Fibroblast of pulmonary artery (primary cell): ENCODE measurements at regions not wholly inside any gene's neighbourhood (a gene's known extent, or its start where the extent isn't known, plus 50 kb on each side); places are given as distances from the start of the nearest gene placed in this dataset.
"Not testable (repeated sequence)": the region's sequence is repeated elsewhere in the genome, so short reads cannot be mapped to it uniquely, and the experiment has no call there.

Source experiments
- DNase-seq: peaks from one replicate; pipeline ENCODE4 v3.0.0-alpha.2; 2010; ENCODE audit warnings: low read depth
- H3K4me3 ChIP-seq: replicated peaks from 2 replicates; pipeline ENCODE4 v1.5.1; 2011; ENCODE audit warnings: low read depth, mild to moderate bottlenecking, control low read depth, low read length, moderate library complexity
- TF ChIP-seq, protein P1 (sequence below): IDR thresholded peaks from 2 replicates; pipeline ENCODE4 v1.5.1; 2011; ENCODE audit warnings: mild to moderate bottlenecking, control low read depth, low read length, inconsistent platforms; ENCODE audit errors: missing control alignments

- TF ChIP-seq, protein P1, sequence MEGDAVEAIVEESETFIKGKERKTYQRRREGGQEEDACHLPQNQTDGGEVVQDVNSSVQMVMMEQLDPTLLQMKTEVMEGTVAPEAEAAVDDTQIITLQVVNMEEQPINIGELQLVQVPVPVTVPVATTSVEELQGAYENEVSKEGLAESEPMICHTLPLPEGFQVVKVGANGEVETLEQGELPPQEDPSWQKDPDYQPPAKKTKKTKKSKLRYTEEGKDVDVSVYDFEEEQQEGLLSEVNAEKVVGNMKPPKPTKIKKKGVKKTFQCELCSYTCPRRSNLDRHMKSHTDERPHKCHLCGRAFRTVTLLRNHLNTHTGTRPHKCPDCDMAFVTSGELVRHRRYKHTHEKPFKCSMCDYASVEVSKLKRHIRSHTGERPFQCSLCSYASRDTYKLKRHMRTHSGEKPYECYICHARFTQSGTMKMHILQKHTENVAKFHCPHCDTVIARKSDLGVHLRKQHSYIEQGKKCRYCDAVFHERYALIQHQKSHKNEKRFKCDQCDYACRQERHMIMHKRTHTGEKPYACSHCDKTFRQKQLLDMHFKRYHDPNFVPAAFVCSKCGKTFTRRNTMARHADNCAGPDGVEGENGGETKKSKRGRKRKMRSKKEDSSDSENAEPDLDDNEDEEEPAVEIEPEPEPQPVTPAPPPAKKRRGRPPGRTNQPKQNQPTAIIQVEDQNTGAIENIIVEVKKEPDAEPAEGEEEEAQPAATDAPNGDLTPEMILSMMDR = no peak
- DNase-seq = no peak
Measured at GRCh38 chr20:6287471-6287870, 164.6 kb upstream of the FERMT1 start.

GRCh38 chr20:6282642-6283041, 159.8 kb upstream of the FERMT1 start:
- TF ChIP-seq, protein P1 = no peak
- no peak overlapping the region for H3K4me3 ChIP-seq
- no peak for DNase-seq

More at GRCh38 chr20:6287471-6287870, 164.6 kb upstream of the FERMT1 start:
- H3K4me3 ChIP-seq = no peak overlapping the region

GRCh38 chr20:6277661-6278240, 154.9 kb upstream of the FERMT1 start:
- TF ChIP-seq, protein P1 = no peak
- peak; percentile 7 for DNase-seq
- no peak overlapping the region for H3K4me3 ChIP-seq

DNA sequence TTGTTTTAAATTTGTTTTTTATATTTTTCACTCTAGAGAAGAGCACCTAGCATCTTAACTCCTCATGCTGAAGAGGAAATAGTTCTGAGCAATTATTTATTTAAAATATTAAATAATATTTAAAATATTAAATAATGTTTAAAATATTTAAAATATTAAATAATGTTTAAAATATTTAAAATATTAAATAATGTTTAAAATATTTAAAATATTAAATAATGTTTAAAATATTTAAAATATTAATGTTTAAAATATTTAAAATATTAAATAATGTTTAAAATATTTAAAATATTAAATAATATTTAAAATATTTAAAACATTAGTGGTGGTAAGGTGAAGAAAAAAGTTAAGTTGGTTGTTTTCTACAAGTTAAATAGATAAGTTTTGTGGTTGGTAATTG, 147.6 kb upstream of the FERMT1 start:
- not testable (repeated sequence) for H3K4me3 ChIP-seq, DNase-seq

GRCh38 chr20:6269168-6269873, 146.5 kb upstream of the FERMT1 start:
- no peak overlapping the region for H3K4me3 ChIP-seq
- TF ChIP-seq, protein P1 = no peak
- no peak for DNase-seq

DNA sequence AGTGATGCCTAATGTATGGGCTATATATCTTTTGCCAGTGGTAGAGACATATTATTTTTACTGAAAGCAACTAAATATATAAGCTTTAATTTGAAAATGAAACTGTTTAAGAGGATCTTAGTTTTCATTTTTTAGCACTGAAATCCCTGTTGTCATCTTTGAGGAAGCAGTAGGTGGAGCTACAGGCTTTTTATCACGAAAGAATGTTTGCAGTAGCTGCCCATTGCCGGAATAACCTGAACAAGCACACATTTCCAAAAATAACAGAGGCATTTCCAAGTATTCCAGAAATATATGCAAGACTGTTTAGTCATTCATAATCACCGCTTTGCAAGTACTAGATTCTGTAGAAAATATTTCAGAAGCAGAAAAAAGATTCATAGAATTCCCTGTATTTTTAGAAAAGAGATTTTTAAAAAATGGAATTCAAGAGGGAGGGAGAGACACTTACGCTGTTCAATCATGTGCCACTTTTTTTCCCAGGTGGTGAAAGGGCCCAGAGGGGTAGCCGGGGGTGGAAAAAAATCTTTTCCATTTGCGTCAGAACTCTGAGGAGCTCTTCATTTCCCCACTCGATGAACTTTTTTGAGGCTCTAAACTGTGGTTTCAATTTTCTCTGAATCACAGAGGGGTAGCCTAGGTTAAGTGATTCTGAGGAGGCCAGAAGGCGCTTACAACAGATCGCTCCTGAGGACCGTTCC, 142.5 kb upstream of the FERMT1 start:
- H3K4me3 ChIP-seq = peak overlapping the region; percentile 31
- DNase-seq = peak; percentile 86
- TF ChIP-seq, protein P1 = peak; percentile 52

DNA sequence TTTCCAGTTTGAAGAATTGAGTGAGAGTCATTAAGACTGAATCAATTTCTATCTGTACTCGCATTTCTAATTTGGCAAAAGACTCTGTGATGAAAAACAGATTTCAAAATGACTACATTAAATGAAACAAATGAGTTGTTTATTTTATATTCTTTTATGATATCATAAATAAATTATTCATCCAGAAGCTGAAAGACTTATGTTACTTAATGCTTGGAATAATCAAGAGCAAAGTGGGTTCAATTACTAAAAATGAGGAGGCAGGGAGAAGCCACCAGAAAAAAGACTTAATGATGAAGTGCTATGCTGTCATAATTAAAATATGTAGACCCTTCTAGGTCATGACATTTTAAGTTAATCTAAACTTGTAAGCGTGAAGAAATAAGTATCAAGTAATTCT, 130.6 kb upstream of the FERMT1 start:
- TF ChIP-seq, protein P1 = no peak
- H3K4me3 ChIP-seq = no peak overlapping the region

More for the DNA sequence above, 130.6 kb upstream of the FERMT1 start:
- DNase-seq = no peak
